GM21528 (cell line): ENCODE measurements at regions not wholly inside any gene's neighbourhood (a gene's known extent, or its start where the extent isn't known, plus 50 kb on each side); places are given as distances from the start of the nearest gene placed in this dataset.
"Not testable (repeated sequence)": the region's sequence is repeated elsewhere in the genome, so short reads cannot be mapped to it uniquely, and the experiment has no call there.

ENCODE experiments used
- ATAC-seq: cut with Tn5 transposase; IDR thresholded peaks from one replicate; pipeline ENCODE4 v1.9.1; 2021; ENCODE audit warnings: mild to moderate bottlenecking, moderate library complexity; ENCODE audit not compliant: unreplicated experiment, low FRiP score

GRCh38 chrX:121823406-121823805, 776.0 kb downstream of the GLUD2 start:
- no peak for ATAC-seq

- no peak for ATAC-seq
Observed at GRCh38 chrX:121831601-121832000, 784.2 kb downstream of the GLUD2 start.

- no peak for ATAC-seq
Observed at GRCh38 chrX:121832446-121832845, 785.0 kb downstream of the GLUD2 start.

- ATAC-seq: no peak
Observed at GRCh38 chrX:121836000-121836399, 788.6 kb downstream of the GLUD2 start.

- no peak for ATAC-seq
Observed at GRCh38 chrX:121851033-121851432, 803.6 kb downstream of the GLUD2 start.

GRCh38 chrX:121853762-121854613, 806.6 kb downstream of the GLUD2 start:
- ATAC-seq: no peak

GRCh38 chrX:121854614-121854911, 807.2 kb downstream of the GLUD2 start:
- ATAC-seq: no peak

- ATAC-seq: no peak
Observed at GRCh38 chrX:121858867-121859647, 811.6 kb downstream of the GLUD2 start.

GRCh38 chrX:121863976-121864375, 816.6 kb downstream of the GLUD2 start:
- no peak for ATAC-seq

- no peak for ATAC-seq
Observed at GRCh38 chrX:121864561-121864960, 817.2 kb downstream of the GLUD2 start.

GRCh38 chrX:121869876-121870477, 822.6 kb downstream of the GLUD2 start:
- no peak for ATAC-seq

- no peak for ATAC-seq
Observed at GRCh38 chrX:121871122-121871521, 823.7 kb downstream of the GLUD2 start.

GRCh38 chrX:121876305-121876704, 828.9 kb downstream of the GLUD2 start:
- no peak for ATAC-seq

- not testable (repeated sequence) for ATAC-seq
Observed at GRCh38 chrX:121877337-121877736, 829.9 kb downstream of the GLUD2 start.

GRCh38 chrX:121886557-121886956, 839.1 kb downstream of the GLUD2 start:
- ATAC-seq: no peak

GRCh38 chrX:121894756-121895155, 847.3 kb downstream of the GLUD2 start:
- ATAC-seq: no peak

GRCh38 chrX:121902463-121902862, 855.1 kb downstream of the GLUD2 start:
- ATAC-seq: no peak

GRCh38 chrX:121903961-121904360, 856.6 kb downstream of the GLUD2 start:
- ATAC-seq: no peak

- no peak for ATAC-seq
Observed at GRCh38 chrX:121921258-121921657, 873.8 kb downstream of the GLUD2 start.

GRCh38 chrX:121931567-121931966, 884.2 kb downstream of the GLUD2 start:
- ATAC-seq: no peak

- no peak for ATAC-seq
Observed at GRCh38 chrX:121932688-121933087, 885.3 kb downstream of the GLUD2 start.
